ENCODE measurements at regions not wholly inside any gene's neighbourhood (a gene's known extent, or its start where the extent isn't known, plus 50 kb on each side); places are given as distances from the start of the nearest gene placed in this dataset.

GRCh38 chr18:73201940-73202339, 334.2 kb upstream of the NETO1 start:
- no peak for TF ChIP-seq CTCF (IDR thresholded peaks at IDR 0.05; ENCODE audit: extremely low read depth, missing control alignments)
- no peak for DNase-seq (ENCODE audit: low spot score)

- no peak for DNase-seq (ENCODE audit: low spot score)
- no peak for TF ChIP-seq CTCF (IDR thresholded peaks at IDR 0.05; ENCODE audit: extremely low read depth, missing control alignments)
Observed at GRCh38 chr18:73199151-73199550, 331.4 kb upstream of the NETO1 start.

GRCh38 chr18:73189718-73190117, 321.9 kb upstream of the NETO1 start:
- no peak for TF ChIP-seq CTCF (IDR thresholded peaks at IDR 0.05; ENCODE audit: extremely low read depth, missing control alignments)
- DNase-seq (ENCODE audit: low spot score) = no peak

GRCh38 chr18:73168236-73168635, 300.4 kb upstream of the NETO1 start:
- no peak for DNase-seq (ENCODE audit: low spot score)
- no peak for TF ChIP-seq CTCF (IDR thresholded peaks at IDR 0.05; ENCODE audit: extremely low read depth, missing control alignments)

- TF ChIP-seq CTCF (IDR thresholded peaks at IDR 0.05; ENCODE audit: extremely low read depth, missing control alignments) = no peak
- DNase-seq (ENCODE audit: low spot score) = no peak
Observed at GRCh38 chr18:73164430-73164829, 296.6 kb upstream of the NETO1 start.

- no peak for TF ChIP-seq CTCF (IDR thresholded peaks at IDR 0.05; ENCODE audit: extremely low read depth, missing control alignments)
- no peak for DNase-seq (ENCODE audit: low spot score)
Observed at GRCh38 chr18:73163236-73163635, 295.4 kb upstream of the NETO1 start.

- no peak for TF ChIP-seq CTCF (IDR thresholded peaks at IDR 0.05; ENCODE audit: extremely low read depth, missing control alignments)
Observed at GRCh38 chr18:73156117-73156516, 288.3 kb upstream of the NETO1 start.

More at GRCh38 chr18:73156117-73156516, 288.3 kb upstream of the NETO1 start:
- no peak for DNase-seq (ENCODE audit: low spot score)
